ENCODE measurements at regions not wholly inside any gene's neighbourhood (a gene's known extent, or its start where the extent isn't known, plus 50 kb on each side); places are given as distances from the start of the nearest gene placed in this dataset.
"Not testable (repeated sequence)": the region's sequence is repeated elsewhere in the genome, so short reads cannot be mapped to it uniquely, and the experiment has no call there.

GRCh38 chr20:51938559-51939258, 136.4 kb upstream of the SALL4 start:
- no peak for DNase-seq (ENCODE audit: low spot score)
- no peak for ATAC-seq
- intact Hi-C loops (cut with DNase I): no loop called here

GRCh38 chr20:51937779-51938178, 135.5 kb upstream of the SALL4 start:
- DNase-seq (ENCODE audit: low spot score) (no peak), ATAC-seq (no peak)

GRCh38 chr20:51936377-51936776, 134.1 kb upstream of the SALL4 start:
- ATAC-seq: no peak
- intact Hi-C loops (cut with DNase I): no loop called here
- DNase-seq (ENCODE audit: low spot score): no peak

More at GRCh38 chr20:51937779-51938178, 135.5 kb upstream of the SALL4 start:
- intact Hi-C loops (cut with DNase I): no loop called here

- ATAC-seq (no peak), DNase-seq (ENCODE audit: low spot score) (no peak)
- intact Hi-C loops (cut with DNase I): no loop called here
Measured at GRCh38 chr20:51935003-51935358, 132.7 kb upstream of the SALL4 start.

GRCh38 chr20:51934301-51935002, 132.1 kb upstream of the SALL4 start:
- intact Hi-C loops (cut with DNase I): no loop called here
- no peak for DNase-seq (ENCODE audit: low spot score)
- ATAC-seq: no peak

- no peak for DNase-seq (ENCODE audit: low spot score)
- intact Hi-C loops (cut with DNase I): no loop called here
- ATAC-seq: no peak
Measured at GRCh38 chr20:51931371-51931781, 129.1 kb upstream of the SALL4 start.

- intact Hi-C loops (cut with DNase I): no loop called here
- DNase-seq (ENCODE audit: low spot score): no peak
Measured at GRCh38 chr20:51930775-51931174, 128.5 kb upstream of the SALL4 start.

GRCh38 chr20:51928931-51929330, 126.6 kb upstream of the SALL4 start:
- DNase-seq (ENCODE audit: low spot score): no peak
- intact Hi-C loops (cut with DNase I): no loop called here
- ATAC-seq: no peak

More at GRCh38 chr20:51930775-51931174, 128.5 kb upstream of the SALL4 start:
- no peak for ATAC-seq

- ATAC-seq; intact Hi-C loops (cut with DNase I); DNase-seq (ENCODE audit: low spot score): not testable (repeated sequence)
Measured at GRCh38 chr20:51927970-51928369, 125.6 kb upstream of the SALL4 start.

- no peak for ATAC-seq
- DNase-seq (ENCODE audit: low spot score): no peak
- intact Hi-C loops (cut with DNase I): no loop called here
Measured at GRCh38 chr20:51926670-51927305, 124.5 kb upstream of the SALL4 start.

- no peak for DNase-seq (ENCODE audit: low spot score)
- ATAC-seq: no peak
- intact Hi-C loops (cut with DNase I): no loop called here
Measured at GRCh38 chr20:51924509-51924908, 122.2 kb upstream of the SALL4 start.

GRCh38 chr20:51923633-51924032, 121.3 kb upstream of the SALL4 start:
- DNase-seq (ENCODE audit: low spot score) (no peak), ATAC-seq (no peak)
- intact Hi-C loops (cut with DNase I): no loop called here

- ATAC-seq; DNase-seq (ENCODE audit: low spot score); intact Hi-C loops (cut with DNase I): not testable (repeated sequence)
Measured at GRCh38 chr20:51922812-51923211, 120.5 kb upstream of the SALL4 start.

GRCh38 chr20:51918561-51918960, 116.2 kb upstream of the SALL4 start:
- DNase-seq (ENCODE audit: low spot score): no peak
- intact Hi-C loops (cut with DNase I): no loop called here
- ATAC-seq: no peak

- ATAC-seq (no peak), DNase-seq (ENCODE audit: low spot score) (no peak)
- intact Hi-C loops (cut with DNase I): no loop called here
Measured at GRCh38 chr20:51917886-51918535, 115.7 kb upstream of the SALL4 start.

- ATAC-seq: no peak
- intact Hi-C loops (cut with DNase I): no loop called here
- DNase-seq (ENCODE audit: low spot score): no peak
Measured at GRCh38 chr20:51916244-51916643, 113.9 kb upstream of the SALL4 start.

GRCh38 chr20:51914758-51915157, 112.4 kb upstream of the SALL4 start:
- DNase-seq (ENCODE audit: low spot score): no peak

GRCh38 chr20:51910321-51911050, 108.2 kb upstream of the SALL4 start:
- intact Hi-C loops (cut with DNase I): no loop called here
- DNase-seq (ENCODE audit: low spot score) (no peak), ATAC-seq (no peak)

More at GRCh38 chr20:51914758-51915157, 112.4 kb upstream of the SALL4 start:
- ATAC-seq: no peak
- intact Hi-C loops (cut with DNase I): no loop called here

GRCh38 chr20:51906679-51907078, 104.4 kb upstream of the SALL4 start:
- DNase-seq (ENCODE audit: low spot score) (no peak), ATAC-seq (no peak)
- intact Hi-C loops (cut with DNase I): no loop called here
